GM21423 (cell line): ENCODE measurements at regions not wholly inside any gene's neighbourhood (a gene's known extent, or its start where the extent isn't known, plus 50 kb on each side); places are given as distances from the start of the nearest gene placed in this dataset.
"Not testable (repeated sequence)": the region's sequence is repeated elsewhere in the genome, so short reads cannot be mapped to it uniquely, and the experiment has no call there.

Experiments
- ATAC-seq: cut with Tn5 transposase; IDR thresholded peaks from one replicate; pipeline ENCODE4 v1.9.1; 2021; ENCODE audit warnings: mild to moderate bottlenecking, moderate library complexity; ENCODE audit not compliant: unreplicated experiment

- no peak for ATAC-seq
These were observed 286.4 kb downstream of the PRDM5 start for GRCh38 chr4:120636120-120636630.

- no peak for ATAC-seq
These were observed 288.7 kb downstream of the PRDM5 start for GRCh38 chr4:120633810-120634209.

GRCh38 chr4:120630427-120630826, 292.1 kb downstream of the PRDM5 start:
- no peak for ATAC-seq

- no peak for ATAC-seq
These were observed 292.9 kb downstream of the PRDM5 start for GRCh38 chr4:120629546-120630108.

- ATAC-seq, result no peak
These were observed 299.9 kb downstream of the PRDM5 start for GRCh38 chr4:120622601-120623000.

- no peak for ATAC-seq
These were observed 305.4 kb downstream of the PRDM5 start for GRCh38 chr4:120617171-120617570.

- no peak for ATAC-seq
These were observed 306.5 kb downstream of the PRDM5 start for GRCh38 chr4:120616041-120616440.

GRCh38 chr4:120613778-120614177, 308.7 kb downstream of the PRDM5 start:
- ATAC-seq, result no peak

GRCh38 chr4:120611092-120611491, 311.4 kb downstream of the PRDM5 start:
- no peak for ATAC-seq

GRCh38 chr4:120591038-120591437, 331.5 kb downstream of the PRDM5 start:
- no peak for ATAC-seq

- ATAC-seq, result no peak
These were observed 332.7 kb downstream of the PRDM5 start for GRCh38 chr4:120589787-120590186.

GRCh38 chr4:120568731-120569130, 353.8 kb downstream of the PRDM5 start:
- ATAC-seq, result no peak

GRCh38 chr4:120561648-120562047, 360.9 kb downstream of the PRDM5 start:
- no peak for ATAC-seq

GRCh38 chr4:120557372-120557771, 365.2 kb downstream of the PRDM5 start:
- no peak for ATAC-seq

- no peak for ATAC-seq
These were observed 367.5 kb downstream of the PRDM5 start for GRCh38 chr4:120555058-120555457.

- ATAC-seq, result no peak
These were observed 368.4 kb downstream of the PRDM5 start for GRCh38 chr4:120554086-120554485.

- not testable (repeated sequence) for ATAC-seq
These were observed 371.8 kb downstream of the PRDM5 start for GRCh38 chr4:120550624-120551220.

- ATAC-seq, result no peak
These were observed 373.4 kb downstream of the PRDM5 start for GRCh38 chr4:120549011-120549570.

- no peak for ATAC-seq
These were observed 377.1 kb downstream of the PRDM5 start for GRCh38 chr4:120545391-120545790.

- ATAC-seq, result no peak
These were observed 377.7 kb downstream of the PRDM5 start for GRCh38 chr4:120544838-120545237.

- no peak for ATAC-seq
These were observed 381.9 kb downstream of the PRDM5 start for GRCh38 chr4:120540625-120541024.

GRCh38 chr4:120536884-120537283, 385.6 kb downstream of the PRDM5 start:
- no peak for ATAC-seq
